HEK293 (cell line): ENCODE measurements at regions not wholly inside any gene's neighbourhood (a gene's known extent, or its start where the extent isn't known, plus 50 kb on each side); places are given as distances from the start of the nearest gene placed in this dataset.

Experiments
- CTCF ChIA-PET: fragments of 350-600 bp; formaldehyde crosslinking; extraction: SDS; loops from one replicate; lab custom pipeline; 2021; ENCODE audit warnings: antibody characterized with exemption; lab: Yijun Ruan, JAX
- POLR2A ChIA-PET: fragments of 300-600 bp; formaldehyde crosslinking; extraction: SDS; loops from one replicate; lab custom pipeline; 2020; ENCODE audit warnings: antibody characterized with exemption, inconsistent platforms; lab: Yijun Ruan, JAX
- H3K27ac ChIP-seq: fragments of 200-500 bp; sonication (Bioruptor generic); 2 replicates; pipeline ENCODE4 v1.5.1; 2014; ENCODE audit warnings: low read depth, low read length, control low read depth, inconsistent platforms; ENCODE audit errors: extremely low read depth
- H3K36me3 ChIP-seq, 2 experiments: fragments of 200-500 bp in 1 of 2; sonication (Bioruptor generic) in 1 of 2; 1 replicate in 1 of 2; 2 replicates in 1 of 2; pipeline ENCODE4 v1.5.1; 2014 to 2017; ENCODE audit warnings: inconsistent platforms in 2 of 2, low read length in 2 of 2; ENCODE audit not compliant: control insufficient read depth in 2 of 2, insufficient read depth in 1 of 2
- H3K4me1 ChIP-seq: fragments of 200-500 bp; sonication (Bioruptor generic); 2 replicates; pipeline ENCODE4 v1.5.1; 2014; ENCODE audit warnings: mild to moderate bottlenecking, low read length, inconsistent platforms; ENCODE audit not compliant: control insufficient read depth, insufficient read depth
- H3K4me3 ChIP-seq: 2 replicates; pipeline ENCODE4 v1.5.1; 2011; ENCODE audit warnings: low read depth, mild to moderate bottlenecking, control low read depth, low read length, moderate library complexity
- H3K9me3 ChIP-seq: fragments of 200-500 bp; sonication (Bioruptor generic); 2 replicates; pipeline ENCODE4 v1.5.1; 2014; ENCODE audit warnings: low read depth, low read length, inconsistent platforms; ENCODE audit not compliant: control insufficient read depth, insufficient read depth
- BCL6B ChIP-seq: fragments of 450-650 bp; formaldehyde crosslinking; IDR thresholded peaks from 2 replicates; pipeline ENCODE4 v1.5.1; 2017; ENCODE audit warnings: missing biosample characterization, missing genetic modification characterization
- HOXC10 ChIP-seq: sonication (generic); formaldehyde crosslinking; IDR thresholded peaks from 2 replicates; pipeline ENCODE4 v1.8.1; 2023; ENCODE audit warnings: mild to moderate bottlenecking, missing genetic modification reagents
- KLF1 ChIP-seq: fragments of 450-650 bp; formaldehyde crosslinking; IDR thresholded peaks from 2 replicates; pipeline ENCODE4 v1.5.1; 2016; ENCODE audit warnings: missing biosample characterization, missing genetic modification characterization
- PRDM1 ChIP-seq: fragments of 450-650 bp; formaldehyde crosslinking; IDR thresholded peaks from 2 replicates; pipeline ENCODE4; 2016; ENCODE audit warnings: missing biosample characterization, missing genetic modification characterization
- RBAK ChIP-seq: fragments of 450-650 bp; formaldehyde crosslinking; IDR thresholded peaks from 2 replicates; pipeline ENCODE4 v1.5.1; 2016; ENCODE audit warnings: missing biosample characterization, missing genetic modification characterization
- YY2 ChIP-seq: fragments of 450-650 bp; formaldehyde crosslinking; IDR thresholded peaks from 2 replicates; pipeline ENCODE4 v1.5.1; 2016; ENCODE audit warnings: missing biosample characterization, missing genetic modification characterization
- ZBTB20 ChIP-seq: fragments of 450-650 bp; formaldehyde crosslinking; IDR thresholded peaks from 2 replicates; pipeline ENCODE4 v1.5.1; 2016; ENCODE audit warnings: missing biosample characterization, missing genetic modification characterization
- ZBTB49 ChIP-seq: fragments of 450-650 bp; formaldehyde crosslinking; IDR thresholded peaks from 2 replicates; pipeline ENCODE4 v1.5.1; 2016; ENCODE audit warnings: missing biosample characterization, missing genetic modification characterization, low read depth
- ZFP41 ChIP-seq: fragments of 450-650 bp; formaldehyde crosslinking; IDR thresholded peaks from 2 replicates; pipeline ENCODE4 v1.5.1; 2016; ENCODE audit warnings: missing biosample characterization, missing genetic modification characterization, borderline replicate concordance
- ZNF121 ChIP-seq: fragments of 450-650 bp; formaldehyde crosslinking; IDR thresholded peaks from 2 replicates; pipeline ENCODE4 v1.5.1; 2016; ENCODE audit warnings: missing biosample characterization, missing genetic modification characterization
- ZNF146 ChIP-seq: fragments of 450-650 bp; formaldehyde crosslinking; IDR thresholded peaks from 2 replicates; pipeline ENCODE4 v1.5.1; 2016; ENCODE audit warnings: missing biosample characterization, missing genetic modification characterization
- ZNF155 ChIP-seq: fragments of 450-650 bp; formaldehyde crosslinking; IDR thresholded peaks from 2 replicates; pipeline ENCODE4 v1.5.1; 2016; ENCODE audit warnings: missing biosample characterization, missing genetic modification characterization
- ZNF157 ChIP-seq: fragments of 450-650 bp; formaldehyde crosslinking; IDR thresholded peaks from 2 replicates; pipeline ENCODE4 v1.5.1; 2016; ENCODE audit warnings: missing biosample characterization, missing genetic modification characterization
- ZNF24 ChIP-seq: fragments of 450-650 bp; formaldehyde crosslinking; IDR thresholded peaks from 2 replicates; pipeline ENCODE4 v1.5.1; 2016; ENCODE audit warnings: missing biosample characterization, missing genetic modification characterization
- ZNF280C ChIP-seq: fragments of 450-650 bp; formaldehyde crosslinking; IDR thresholded peaks from 2 replicates; pipeline ENCODE4 v1.5.1; 2016; ENCODE audit warnings: missing biosample characterization, missing genetic modification characterization
- ZNF324 ChIP-seq: fragments of 450-650 bp; formaldehyde crosslinking; IDR thresholded peaks from 2 replicates; pipeline ENCODE4 v1.5.1; 2016; ENCODE audit warnings: missing biosample characterization, missing genetic modification characterization
- ZNF335 ChIP-seq: fragments of 450-650 bp; formaldehyde crosslinking; conservative IDR thresholded peaks from 2 replicates; pipeline ENCODE4 v1.5.1; 2016; ENCODE audit warnings: missing biosample characterization, missing genetic modification characterization
- ZNF449 ChIP-seq: fragments of 450-650 bp; formaldehyde crosslinking; IDR thresholded peaks from 2 replicates; pipeline ENCODE4 v1.5.1; 2017; ENCODE audit warnings: missing biosample characterization, mild to moderate bottlenecking, missing genetic modification characterization, moderate library complexity
- ZNF473 ChIP-seq: fragments of 450-650 bp; formaldehyde crosslinking; IDR thresholded peaks from 2 replicates; pipeline ENCODE4 v1.5.1; 2017; ENCODE audit warnings: missing biosample characterization, missing genetic modification characterization
- ZNF621 ChIP-seq: fragments of 450-650 bp; formaldehyde crosslinking; IDR thresholded peaks from 2 replicates; pipeline ENCODE4 v1.5.1; 2017; ENCODE audit warnings: missing biosample characterization, missing genetic modification characterization
- ZNF626 ChIP-seq: fragments of 450-650 bp; sonication (Bioruptor Pico); formaldehyde crosslinking; IDR thresholded peaks from 2 replicates; pipeline ENCODE4 v1.5.1; 2018; ENCODE audit warnings: missing biosample characterization, missing genetic modification characterization, inconsistent platforms
- ZNF660 ChIP-seq: fragments of 450-650 bp; IDR thresholded peaks from 2 replicates; pipeline ENCODE4 v1.5.1; 2018; ENCODE audit warnings: missing biosample characterization, mild to moderate bottlenecking, missing genetic modification characterization
- ZNF785 ChIP-seq: fragments of 450-650 bp; formaldehyde crosslinking; IDR thresholded peaks from 2 replicates; pipeline ENCODE4 v1.5.1; 2016; ENCODE audit warnings: missing biosample characterization, missing genetic modification characterization
- ZSCAN4 ChIP-seq: fragments of 450-650 bp; formaldehyde crosslinking; IDR thresholded peaks from 2 replicates; pipeline ENCODE4 v1.5.1; 2017; ENCODE audit warnings: missing biosample characterization, missing genetic modification characterization

- Histone ChIP-seq H3K4me3 (no peak overlapping the region), H3K36me3 (no peaks in the 10 kb centered on the region), H3K9me3 (no peaks in the 10 kb centered on the region), H3K4me1 (no peaks in the 10 kb centered on the region), H3K27ac (no peak overlapping the region)
- ChIA-PET POLR2A (no interaction called here), CTCF (interaction anchor here (1.0 kb wide), 2 partner anchors 66 to 315 kb away, joined by 3 to 4 read pairs; no protein-coding TSS in a partner anchor)
- TF ChIP-seq ZNF324 (tag by site-specific recombination) (no peak), RBAK (tag by site-specific recombination) (no peak), ZNF621 (no peak), ZBTB49 (tag by site-specific recombination) (no peak), ZNF155 (no peak), HOXC10 (CRISPR knock-in tag) (no peak)
Measured at GRCh38 chr14:34164162-34164864, 213.4 kb upstream of the EGLN3 start.

- no peak overlapping the region for H3K4me3 ChIP-seq
- no peak overlapping the region for H3K27ac ChIP-seq
- H3K36me3 ChIP-seq = no peaks in the 10 kb centered on the region
- no peaks in the 10 kb centered on the region for H3K9me3 ChIP-seq
- no peaks in the 10 kb centered on the region for H3K4me1 ChIP-seq
- ChIA-PET POLR2A (no interaction called here), CTCF (interaction anchor here (0.5 kb wide), 1 partner anchor 162 kb away, joined by 3 read pairs; no protein-coding TSS in a partner anchor)
- TF ChIP-seq ZNF449 (tag by site-specific recombination) (no peak), ZNF280C (no peak), ZNF121 (no peak), ZNF473 (tag by site-specific recombination) (no peak), ZNF785 (tag by site-specific recombination) (no peak), PRDM1 (tag by site-specific recombination) (no peak), ZNF146 (no peak), ZNF660 (tag by site-specific recombination) (no peak), BCL6B (no peak), YY2 (tag by site-specific recombination) (no peak), ZNF157 (tag by site-specific recombination) (no peak), ZNF626 (tag by site-specific recombination) (no peak), ZSCAN4 (tag by site-specific recombination) (no peak), ZNF335 (tag by site-specific recombination) (no peak), ZFP41 (tag by site-specific recombination) (no peak), ZNF24 (tag by site-specific recombination) (no peak), KLF1 (tag by site-specific recombination) (no peak), ZBTB20 (tag by site-specific recombination) (no peak)
Measured at GRCh38 chr14:34161351-34162082, 210.6 kb upstream of the EGLN3 start.
